AG08396 (cell line): ENCODE measurements at regions not wholly inside any gene's neighbourhood (a gene's known extent, or its start where the extent isn't known, plus 50 kb on each side); places are given as distances from the start of the nearest gene placed in this dataset.
A peak's percentile ranks its signal among the peaks of the same experiment; 100 is the strongest.
"Not testable (repeated sequence)": the region's sequence is repeated elsewhere in the genome, so short reads cannot be mapped to it uniquely, and the experiment has no call there.

Experiments used
- DNase-seq: peaks from one replicate; pipeline ENCODE4 v3.0.0; 2012; ENCODE audit warnings: low spot score, mixed read lengths

DNA sequence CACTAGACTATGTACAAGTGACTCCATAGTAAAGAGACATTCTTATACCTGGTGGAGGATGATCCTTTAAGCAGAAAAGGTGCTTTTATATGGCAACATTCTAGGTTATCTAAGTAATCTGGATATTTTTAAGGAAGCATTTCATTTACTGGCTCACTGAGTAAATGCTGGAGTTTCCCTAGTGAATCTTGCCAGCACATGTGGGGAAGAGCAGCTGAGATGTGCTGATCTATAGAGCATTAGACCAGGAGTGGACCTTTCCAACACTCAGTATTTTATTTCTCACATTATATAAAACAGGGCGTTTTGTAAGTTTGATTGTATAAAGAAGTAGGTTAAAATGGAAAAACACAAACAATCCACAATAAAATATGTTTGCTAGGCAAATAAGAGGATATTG lies 478.5 kb downstream of the ATP23 start:
- DNase-seq, result no peak

DNA sequence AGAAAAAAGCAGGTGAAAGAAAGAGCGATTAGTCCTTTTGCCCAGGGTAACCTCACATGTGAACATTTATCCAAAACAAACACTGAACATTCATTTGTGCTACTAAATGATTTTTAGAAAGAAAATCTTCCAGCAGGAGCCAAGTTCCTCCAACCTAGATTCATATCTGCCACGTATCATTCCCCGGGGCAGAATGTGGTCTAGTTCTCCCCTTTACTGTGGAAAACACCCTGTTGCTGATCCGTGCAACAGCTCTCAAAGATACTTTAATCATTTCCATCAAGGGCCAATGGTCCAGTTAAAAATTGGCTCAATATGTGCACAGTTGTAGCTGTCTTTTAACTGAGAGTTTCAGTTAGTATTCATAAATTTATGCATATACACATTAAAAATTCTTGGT lies 479.1 kb downstream of the ATP23 start:
- no peak for DNase-seq

DNA sequence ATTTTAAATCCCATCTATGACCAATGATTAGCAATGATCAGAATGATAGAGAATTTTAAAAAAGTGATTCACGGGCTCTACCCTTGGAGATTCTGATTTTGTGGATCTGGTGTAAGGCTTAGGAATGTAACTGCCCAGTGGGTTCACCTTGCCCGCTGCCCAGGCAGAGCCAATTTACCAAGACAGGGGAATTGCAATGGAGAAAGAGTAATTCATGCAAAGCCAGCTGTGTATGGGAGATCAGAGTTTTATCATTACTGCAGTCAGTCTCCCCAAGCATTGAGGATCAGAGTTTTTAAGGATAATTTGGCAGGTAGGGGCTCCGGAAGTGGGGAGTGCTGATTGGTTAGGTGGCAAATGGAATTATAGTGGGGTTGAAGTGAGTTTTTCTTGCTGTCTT lies 480.6 kb downstream of the ATP23 start:
- DNase-seq, result no peak

DNA sequence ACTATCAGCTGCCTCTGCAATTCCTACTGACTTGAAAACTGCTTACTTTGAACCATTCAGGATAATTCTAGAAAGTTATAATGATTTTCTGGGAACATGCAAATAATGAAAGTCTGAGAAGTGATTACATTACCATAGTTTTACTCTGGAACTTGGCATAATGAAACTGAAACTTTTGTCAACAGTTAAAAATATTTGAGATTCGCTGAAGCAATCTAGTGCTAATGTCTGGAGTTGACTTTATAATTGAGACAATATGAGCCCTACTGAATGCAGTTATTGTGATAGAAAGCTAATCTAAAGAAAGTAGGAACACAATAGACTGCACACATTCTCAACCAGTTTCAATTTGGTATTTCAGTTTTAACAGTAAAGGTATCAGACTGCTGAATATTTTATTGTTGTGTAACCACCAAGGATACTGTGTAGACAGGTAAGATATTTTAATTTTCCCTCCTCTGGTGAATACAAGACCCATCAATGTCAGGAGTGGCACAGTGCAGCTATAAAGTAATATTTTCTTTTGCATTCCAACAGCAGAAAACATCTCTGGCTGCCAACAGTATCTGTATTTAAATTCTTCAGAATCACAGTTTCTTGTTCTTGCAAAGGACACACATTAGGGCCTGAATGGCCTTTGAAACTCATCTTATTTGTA lies 483.5 kb downstream of the ATP23 start:
- DNase-seq, result no peak

- peak; percentile 64 for DNase-seq
Observed at GRCh38 chr12:58425481-58426392, 484.4 kb downstream of the ATP23 start.

DNA sequence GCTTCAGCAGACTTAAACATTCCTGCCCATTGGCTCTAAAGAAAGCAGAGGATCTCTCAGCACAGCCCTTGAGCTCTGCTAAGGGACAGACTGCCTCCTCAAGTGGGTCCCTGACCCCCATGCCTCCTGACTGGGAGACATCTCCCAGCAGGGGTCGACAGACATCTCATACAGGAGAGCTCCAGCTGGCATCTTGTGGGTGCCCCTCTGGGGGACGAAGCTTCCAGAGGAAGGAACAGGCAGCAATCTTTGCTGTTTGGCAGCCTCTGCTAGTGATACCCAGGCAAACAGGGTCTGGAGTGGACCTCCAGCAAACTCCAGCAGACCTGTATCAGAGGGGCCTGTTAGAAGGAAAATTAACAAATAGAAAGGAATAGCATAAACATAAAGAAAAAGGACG lies 485.1 kb downstream of the ATP23 start:
- DNase-seq, result not testable (repeated sequence)

DNA sequence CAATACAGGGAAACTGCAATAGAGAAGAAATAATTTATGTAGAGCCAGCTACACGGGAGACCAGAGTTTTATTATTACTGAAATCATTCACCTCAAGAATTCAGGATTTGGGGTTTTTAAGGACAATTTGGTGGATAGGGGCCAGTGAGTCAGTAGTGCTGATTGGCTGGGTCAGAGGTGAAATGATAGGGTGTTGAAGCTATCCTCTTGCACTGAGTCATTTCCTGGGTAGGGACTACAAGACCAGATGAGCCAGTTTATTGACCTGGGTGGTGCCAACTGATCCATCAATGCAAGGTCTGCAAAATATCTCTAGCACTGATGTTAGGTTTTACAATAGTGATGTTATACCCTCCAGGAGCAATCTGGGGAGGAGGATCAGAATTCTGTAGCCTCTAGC lies 486.3 kb downstream of the LRIG3 start:
- no peak for DNase-seq

DNA sequence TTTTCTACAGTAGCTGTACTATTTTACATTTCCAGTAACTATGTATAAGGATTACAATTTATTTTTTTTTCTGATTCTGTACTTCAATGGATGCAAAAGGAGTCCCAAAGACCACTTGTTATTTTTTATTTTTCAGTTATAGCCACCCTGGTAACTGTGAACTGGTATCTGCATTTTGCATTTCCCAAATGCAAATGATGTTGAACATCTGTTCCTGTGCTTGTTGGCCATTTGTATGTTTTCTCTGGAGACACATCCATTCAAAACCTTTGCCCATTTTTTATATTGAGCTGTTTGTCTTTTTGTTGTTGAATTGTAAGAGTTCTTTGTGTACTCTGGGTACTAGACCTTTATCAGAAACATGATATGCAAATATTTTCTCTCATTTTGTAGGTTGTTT lies 485.6 kb downstream of the LRIG3 start:
- DNase-seq, result no peak

DNA sequence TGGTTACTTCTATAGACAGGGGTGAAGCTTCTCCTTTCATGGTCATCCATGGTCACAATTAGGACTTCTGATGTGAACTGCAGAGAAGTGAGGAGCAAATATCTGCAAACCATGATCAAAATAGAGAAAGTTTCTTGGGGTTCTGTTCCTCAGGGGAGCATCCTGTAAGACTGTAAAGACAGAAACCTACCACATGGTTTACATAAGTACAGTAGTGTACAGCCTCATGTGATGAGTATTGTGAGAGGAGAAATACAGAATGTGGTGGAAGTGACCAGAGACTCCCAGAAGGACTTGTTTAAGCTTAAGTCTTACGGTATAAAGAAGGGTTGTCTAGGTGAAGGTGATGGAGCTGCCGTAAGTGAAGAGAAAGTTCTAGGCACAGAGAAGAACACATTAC lies 484.7 kb downstream of the LRIG3 start:
- no peak for DNase-seq

GRCh38 chr12:58441483-58441882 lies 478.8 kb downstream of the LRIG3 start:
- no peak for DNase-seq

GRCh38 chr12:58443273-58443980 lies 476.9 kb downstream of the LRIG3 start:
- no peak for DNase-seq

GRCh38 chr12:58443981-58444371 lies 476.3 kb downstream of the LRIG3 start:
- DNase-seq, result peak; percentile 26

DNA sequence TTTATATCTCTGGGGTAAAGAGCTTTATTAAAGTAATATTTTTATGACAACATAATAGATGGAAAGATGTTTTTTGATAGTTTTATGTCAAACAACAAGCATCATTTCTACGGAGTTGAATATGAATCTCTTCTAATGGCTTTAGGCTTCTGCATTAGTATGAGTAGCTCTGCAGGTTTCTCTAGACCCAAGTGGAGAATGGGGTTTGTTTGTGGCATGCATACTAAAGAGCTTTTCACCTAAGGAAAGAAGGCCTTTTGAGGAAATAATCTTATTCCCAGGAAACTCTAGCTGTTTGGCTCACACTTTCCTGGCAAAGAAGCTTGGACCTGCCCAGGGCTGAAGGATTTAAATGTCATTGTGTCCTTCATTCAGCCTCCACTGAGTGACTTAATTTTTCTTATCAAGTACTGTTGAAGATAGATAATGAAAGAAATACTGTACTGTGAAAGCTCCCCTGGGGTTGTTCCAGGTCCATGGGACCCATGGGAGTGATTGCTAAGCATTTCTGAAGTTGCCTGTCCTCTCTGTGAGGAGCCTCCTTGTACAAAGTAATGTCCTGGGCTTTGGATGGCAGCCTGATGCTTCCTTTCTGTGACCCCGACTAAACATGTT lies 469.3 kb downstream of the LRIG3 start:
- no peak for DNase-seq

- DNase-seq, result no peak
Observed at GRCh38 chr12:58452546-58452945, 467.8 kb downstream of the LRIG3 start.

GRCh38 chr12:58453306-58453705 lies 467.0 kb downstream of the LRIG3 start:
- DNase-seq, result no peak

- no peak for DNase-seq
Observed at GRCh38 chr12:58455136-58455535, 465.2 kb downstream of the LRIG3 start.

- no peak for DNase-seq
Observed at GRCh38 chr12:58458102-58458501, 462.2 kb downstream of the LRIG3 start.

DNA sequence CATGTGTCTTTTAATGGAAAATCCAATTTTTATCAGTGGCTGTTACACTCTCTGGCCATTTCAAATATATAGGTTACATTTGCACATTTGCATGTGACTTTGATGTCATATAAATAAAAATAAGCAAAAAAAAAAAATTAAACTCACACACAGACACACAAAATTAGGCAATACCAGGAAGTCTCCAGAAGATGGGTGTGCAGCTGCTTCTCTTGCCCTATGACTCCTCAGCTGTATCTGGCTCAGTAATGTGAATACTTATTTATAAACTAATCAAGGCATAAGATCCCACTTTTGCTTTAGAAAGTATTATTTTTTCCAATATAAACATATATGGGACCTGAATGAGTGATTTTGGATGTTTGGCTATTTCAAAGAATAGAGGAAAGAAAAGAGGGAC lies 461.1 kb downstream of the LRIG3 start:
- no peak for DNase-seq

GRCh38 chr12:58463051-58463450 lies 457.3 kb downstream of the LRIG3 start:
- DNase-seq, result no peak

GRCh38 chr12:58465418-58465817 lies 454.9 kb downstream of the LRIG3 start:
- no peak for DNase-seq

DNA sequence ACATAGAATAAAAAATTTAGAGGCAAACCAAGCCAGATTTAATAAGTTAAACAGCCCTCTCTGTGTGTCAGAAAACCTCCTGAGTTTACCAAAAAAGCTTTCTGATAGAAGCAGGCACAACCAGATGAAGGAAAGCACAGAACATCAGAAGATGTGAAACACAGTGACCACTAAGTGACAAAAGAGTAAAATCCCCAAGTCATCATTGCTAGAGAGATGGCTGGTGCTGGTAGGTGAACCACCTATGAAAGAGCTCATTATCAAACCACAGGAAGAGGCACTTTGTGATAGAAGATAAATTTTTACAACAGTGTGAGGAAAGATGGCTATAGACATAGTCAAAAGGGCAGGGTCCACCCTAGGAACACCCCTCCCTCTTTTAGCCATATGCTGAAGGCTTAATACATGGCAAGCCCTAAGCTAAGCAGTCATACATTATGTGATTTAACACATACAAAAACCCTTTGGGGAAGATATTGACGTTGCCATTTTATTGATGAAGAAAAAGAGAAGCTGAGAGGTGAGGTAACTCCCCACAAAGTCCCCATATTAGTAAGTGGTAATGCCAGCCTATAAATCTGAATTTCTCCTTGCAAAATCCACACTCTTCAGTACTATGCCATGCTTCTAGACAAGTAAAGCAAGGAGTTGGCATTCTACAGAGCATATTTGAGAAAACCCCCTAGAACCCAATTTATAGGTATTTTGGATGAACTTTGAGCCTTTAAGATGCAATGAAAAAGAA lies 449.9 kb downstream of the LRIG3 start:
- no peak for DNase-seq

DNA sequence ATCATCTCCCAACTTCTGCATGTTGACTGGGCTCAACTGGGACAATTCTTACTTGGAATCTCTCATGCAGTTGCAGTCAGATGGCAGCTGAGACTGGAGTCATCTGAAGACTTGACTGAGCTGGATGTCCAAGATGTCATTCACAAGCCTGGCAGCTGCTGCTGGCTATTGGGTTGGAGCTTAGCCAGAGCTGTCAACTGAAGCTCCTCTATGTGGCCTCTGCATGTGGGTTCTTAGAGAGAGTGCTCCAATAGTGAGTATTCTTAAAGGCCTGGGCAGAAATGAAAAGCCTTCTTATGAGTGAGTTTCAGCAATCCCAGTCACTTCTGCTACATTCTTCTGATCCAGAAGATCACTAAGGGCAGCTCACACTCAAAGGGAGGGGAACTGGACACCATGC lies 440.9 kb downstream of the LRIG3 start:
- DNase-seq, result no peak
